Head of caudate nucleus (tissue), 42 donors: ENCODE measurements at regions not wholly inside any gene's neighbourhood (a gene's known extent, or its start where the extent isn't known, plus 50 kb on each side); places are given as distances from the start of the nearest gene placed in this dataset.
"Not testable (repeated sequence)": the region's sequence is repeated elsewhere in the genome, so short reads cannot be mapped to it uniquely, and the experiment has no call there.

Experiments
- DNase-seq, 42 donors: peaks; one replicate each; pipeline versions ENCODE4 v3.0.0 to v3.0.0-alpha.2; 2020 to 2021; ENCODE audit warnings: mixed read lengths in 7 of 42
- intact Hi-C: fragments of 100-400 bp; cut with DNase I; formaldehyde crosslinking; loops from one replicate; pipeline ENCODE4 v1.15.0; 2022

- DNase-seq, result no peak
- intact Hi-C loops, result no loop called here
Measured at GRCh38 chr18:64410685-64411084, 261.8 kb upstream of the LINC00305 start.

GRCh38 chr18:64409511-64409910 is 260.6 kb upstream of the LINC00305 start:
- intact Hi-C loops, result no loop called here
- peak in 2 of 42 donors; percentile 2 to 5 for DNase-seq

DNA sequence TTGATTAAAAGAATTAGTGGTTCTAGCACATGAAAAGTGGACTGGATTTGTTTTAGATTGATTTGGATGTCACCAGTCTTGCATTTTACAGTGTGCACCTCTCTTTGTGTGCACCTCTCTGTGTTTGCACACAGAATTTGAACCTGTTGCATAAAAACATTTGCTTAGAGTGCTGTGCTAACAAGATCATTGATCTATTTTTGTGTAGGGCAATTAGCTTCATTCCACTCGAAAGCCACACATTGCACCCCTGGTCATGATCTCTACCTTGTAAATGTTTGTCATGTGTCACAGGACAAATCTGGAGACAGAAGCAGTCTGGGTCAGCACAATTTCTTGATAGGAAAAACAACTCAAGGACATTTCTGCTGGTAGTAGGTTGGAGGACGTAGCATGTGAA is 258.7 kb upstream of the LINC00305 start:
- intact Hi-C loops, result no loop called here
- DNase-seq, result no peak

- DNase-seq, result no peak
- intact Hi-C loops, result no loop called here
Measured at GRCh38 chr18:64405161-64405560, 256.3 kb upstream of the LINC00305 start.

GRCh38 chr18:64403784-64404503 is 255.1 kb upstream of the LINC00305 start:
- intact Hi-C loops, result no loop called here
- no peak for DNase-seq

DNA sequence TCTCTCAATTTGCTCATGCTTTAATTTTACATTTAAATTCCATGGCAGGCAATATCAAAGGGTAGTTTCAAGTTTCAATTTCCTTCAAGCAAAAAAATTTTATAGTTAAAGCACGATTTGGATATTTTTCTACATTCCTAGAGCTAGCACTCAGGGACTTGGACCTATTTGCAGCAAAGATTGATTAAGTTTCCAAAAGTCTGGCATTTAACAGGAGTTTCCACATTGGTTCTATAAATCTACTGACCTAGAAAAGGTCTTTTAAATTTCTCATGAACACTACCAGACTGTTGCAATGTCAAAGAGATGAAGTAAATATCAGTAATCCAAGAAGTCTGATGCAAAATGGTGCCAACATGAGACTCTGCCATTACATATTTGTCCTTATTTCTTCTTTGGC is 253.7 kb upstream of the LINC00305 start:
- intact Hi-C loops, result no loop called here
- no peak for DNase-seq

GRCh38 chr18:64401268-64402060 is 252.6 kb upstream of the LINC00305 start:
- no peak for DNase-seq
- intact Hi-C loops, result no loop called here

- DNase-seq, result no peak
- intact Hi-C loops, result no loop called here
Measured at GRCh38 chr18:64399566-64399965, 250.7 kb upstream of the LINC00305 start.

- no peak for DNase-seq
- intact Hi-C loops, result no loop called here
Measured at GRCh38 chr18:64398320-64398719, 249.4 kb upstream of the LINC00305 start.

DNA sequence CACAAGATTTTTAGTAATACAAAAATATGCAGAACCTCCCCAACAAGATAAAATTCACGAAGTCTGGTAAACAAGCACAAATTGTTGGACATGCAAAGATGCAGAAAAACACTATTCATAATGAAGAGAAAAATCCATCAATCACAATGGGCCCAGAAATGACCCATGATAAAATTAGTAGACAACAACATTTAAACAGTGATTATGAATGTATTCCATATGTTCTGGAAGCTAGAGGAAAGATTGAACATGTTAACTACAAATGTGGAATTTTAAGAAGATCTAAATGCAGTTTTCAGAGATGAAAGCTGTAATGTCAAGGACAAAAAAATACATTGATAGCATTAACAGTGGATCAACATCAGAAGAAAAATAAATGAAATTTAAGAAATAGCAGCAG is 243.3 kb upstream of the LINC00305 start:
- intact Hi-C loops, result no loop called here
- no peak for DNase-seq

DNA sequence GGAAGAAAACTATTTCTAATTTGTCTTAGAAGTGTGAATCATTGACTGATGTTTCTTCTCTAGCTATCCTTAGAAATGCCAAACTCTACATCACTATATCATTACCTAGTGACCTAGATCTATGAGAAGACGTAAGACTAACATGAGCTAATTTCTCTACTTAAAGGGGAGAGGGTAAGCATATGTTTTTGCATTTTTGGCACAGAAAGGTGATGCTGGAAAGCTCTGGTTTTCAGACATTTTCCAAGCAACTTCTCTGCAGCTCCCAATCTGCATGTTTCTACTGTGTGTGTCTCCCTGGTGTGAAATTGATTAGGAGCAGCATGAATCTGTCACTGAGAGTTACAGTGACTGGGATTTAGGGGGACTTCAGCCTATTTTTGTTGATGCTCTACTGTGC is 235.2 kb upstream of the LINC00305 start:
- no peak for DNase-seq
- intact Hi-C loops, result no loop called here

DNA sequence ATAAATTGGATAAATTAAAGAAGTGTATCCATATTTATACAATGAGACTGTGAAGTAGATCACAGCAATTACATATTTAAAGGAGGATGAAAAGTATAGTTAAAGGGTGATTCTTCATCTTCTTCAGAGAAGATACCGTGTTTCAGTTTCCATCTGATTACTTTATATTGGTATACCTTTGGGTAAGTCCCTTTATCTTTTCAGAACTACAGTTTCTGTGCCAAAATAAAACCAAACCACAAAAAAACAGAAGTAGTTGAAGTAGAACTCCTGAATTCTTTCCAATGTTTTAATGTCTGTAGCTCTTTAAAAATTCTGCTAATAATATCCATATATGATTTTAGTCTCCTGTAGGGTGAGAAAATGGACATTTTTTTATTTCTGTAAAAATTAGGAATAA is 231.2 kb upstream of the LINC00305 start:
- DNase-seq, result no peak
- intact Hi-C loops, result no loop called here

DNA sequence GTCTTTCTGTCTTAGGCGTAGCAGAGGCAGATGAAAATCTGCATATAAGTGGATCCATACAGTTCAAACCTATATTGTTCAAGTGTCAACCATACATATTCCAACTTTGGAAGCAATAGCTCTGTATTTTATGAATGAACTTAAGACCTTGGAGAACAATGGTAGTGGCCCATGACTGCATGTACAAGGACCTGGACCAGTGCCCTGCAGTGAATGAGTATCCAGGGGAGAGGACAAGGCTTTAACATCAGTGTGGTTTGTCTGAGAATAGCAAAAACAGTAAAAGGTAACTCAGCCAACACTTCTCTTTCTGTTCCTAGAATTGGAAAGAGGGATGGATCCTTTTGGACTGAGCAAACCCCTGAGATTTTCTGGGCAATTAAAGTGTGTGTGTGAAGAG is 230.8 kb upstream of the LINC00305 start:
- intact Hi-C loops, result no loop called here
- DNase-seq, result no peak

GRCh38 chr18:64377446-64377845 is 228.6 kb upstream of the LINC00305 start:
- intact Hi-C loops, result no loop called here
- DNase-seq, result no peak

- no peak for DNase-seq
- intact Hi-C loops, result no loop called here
Measured at GRCh38 chr18:64372850-64373249, 224.0 kb upstream of the LINC00305 start.

GRCh38 chr18:64369830-64370440 is 221.0 kb upstream of the LINC00305 start:
- intact Hi-C loops, result not testable (repeated sequence)

DNA sequence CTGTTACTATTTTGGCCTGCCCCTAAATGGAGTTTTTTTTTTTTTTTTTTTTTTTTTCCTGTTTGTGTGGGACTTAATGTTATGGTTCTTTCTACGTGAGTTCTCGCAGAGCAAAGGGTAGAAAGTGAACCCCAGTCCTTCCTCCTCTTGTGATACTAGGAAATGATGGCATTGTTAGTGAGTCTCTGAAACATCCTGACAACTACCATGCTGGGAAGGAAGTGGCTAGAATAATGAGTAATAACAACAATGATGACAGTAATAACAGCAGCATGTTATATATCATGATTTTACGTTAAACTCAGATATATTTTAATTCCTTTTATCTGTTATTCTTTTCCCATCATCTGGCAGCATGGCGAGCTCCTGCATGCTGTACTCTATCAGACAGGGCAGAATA is 216.2 kb upstream of the LINC00305 start:
- intact Hi-C loops, result no loop called here
- no peak for DNase-seq

More at GRCh38 chr18:64369830-64370440, 221.0 kb upstream of the LINC00305 start:
- DNase-seq, result not testable (repeated sequence)

DNA sequence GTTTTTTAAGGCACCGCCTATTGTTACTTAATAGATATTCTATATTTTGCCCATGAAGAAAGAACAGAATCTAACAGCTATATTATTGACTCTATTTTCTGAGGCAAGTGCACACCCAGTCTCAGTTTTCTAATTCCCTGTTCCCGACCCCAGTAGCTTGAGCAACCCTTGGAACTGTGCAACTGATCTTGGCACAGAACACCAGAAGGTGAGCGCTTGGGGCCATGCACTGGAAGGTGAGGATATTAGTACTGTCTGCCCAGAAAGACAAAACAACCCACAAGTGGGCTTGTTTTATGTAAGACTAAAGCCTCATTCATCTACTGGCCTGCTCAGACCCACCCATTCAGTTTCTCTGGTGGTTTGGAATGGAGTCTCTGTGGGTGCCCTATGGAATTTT is 188.8 kb upstream of the LINC00305 start:
- intact Hi-C loops, result no loop called here
- DNase-seq, result no peak

- intact Hi-C loops, result no loop called here
- no peak for DNase-seq
Measured at GRCh38 chr18:64337018-64337417, 188.1 kb upstream of the LINC00305 start.

DNA sequence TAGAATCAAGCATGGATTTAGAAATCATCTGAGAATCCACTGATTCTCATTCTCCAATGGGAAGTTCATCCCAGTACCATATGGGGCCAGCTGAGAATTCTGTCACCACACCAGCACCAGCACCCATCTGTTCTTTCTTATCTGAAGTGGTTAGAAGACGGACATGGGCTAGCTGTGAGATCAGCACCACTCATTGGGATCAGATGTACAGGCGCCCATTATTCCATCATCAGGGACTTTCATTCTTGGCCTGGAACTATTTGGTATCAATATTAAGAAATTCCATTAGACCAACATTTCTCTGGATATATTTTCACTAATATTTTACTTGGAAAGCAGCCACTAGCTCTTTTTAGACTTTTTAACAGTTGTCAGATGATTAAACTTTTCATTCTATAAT is 185.9 kb upstream of the LINC00305 start:
- intact Hi-C loops, result no loop called here
- DNase-seq, result no peak
